Endothelial cell (in vitro differentiated cells): ENCODE measurements at regions not wholly inside any gene's neighbourhood (a gene's known extent, or its start where the extent isn't known, plus 50 kb on each side); places are given as distances from the start of the nearest gene placed in this dataset.

Experiments used
- DNase-seq: peaks from one replicate; pipeline ENCODE4 v3.0.0; 2021; ENCODE audit warnings: low spot score
- H3K27ac Mint-ChIP-seq: one replicate; pipeline ENCODE4 v1.8.0; 2021; ENCODE audit warnings: mixed read lengths, inconsistent platforms; ENCODE audit not compliant: unreplicated experiment
- H3K27me3 Mint-ChIP-seq: one replicate; pipeline ENCODE4 v1.8.0; 2021; ENCODE audit warnings: mild to moderate bottlenecking, moderate library complexity, mixed read lengths, inconsistent platforms; ENCODE audit not compliant: unreplicated experiment
- H3K36me3 Mint-ChIP-seq: one replicate; pipeline ENCODE4 v1.8.0; 2021; ENCODE audit warnings: mild to moderate bottlenecking, low read depth, mixed read lengths, inconsistent platforms; ENCODE audit not compliant: unreplicated experiment
- H3K4me1 Mint-ChIP-seq: one replicate; pipeline ENCODE4 v1.8.0; 2021; ENCODE audit warnings: mild to moderate bottlenecking, mixed read lengths, inconsistent platforms; ENCODE audit not compliant: unreplicated experiment
- H3K4me3 Mint-ChIP-seq: one replicate; pipeline ENCODE4 v1.8.0; 2021; ENCODE audit warnings: mild to moderate bottlenecking, mixed read lengths, inconsistent platforms; ENCODE audit not compliant: unreplicated experiment
- H3K9me3 Mint-ChIP-seq: one replicate; pipeline ENCODE4 v1.8.0; 2021; ENCODE audit warnings: mixed read lengths, inconsistent platforms; ENCODE audit not compliant: unreplicated experiment
- CTCF ChIP-seq: fragments of 200-600 bp; sonication (generic); IDR thresholded peaks from one replicate; pipeline ENCODE4 v1.5.0; 2021; ENCODE audit warnings: antibody characterized with exemption; ENCODE audit not compliant: unreplicated experiment

GRCh38 chr5:112685386-112685785 lies 52.3 kb upstream of the APC start:
- H3K36me3 Mint-ChIP-seq: no peaks in the 10 kb centered on the region
- DNase-seq: no peak
- H3K4me3 Mint-ChIP-seq: no peak overlapping the region
- TF ChIP-seq CTCF: no peak
- H3K27me3 Mint-ChIP-seq: no peaks in the 10 kb centered on the region
- peaks cover 8% of the 10 kb centered on the region for H3K4me1 Mint-ChIP-seq
- no peaks in the 10 kb centered on the region for H3K9me3 Mint-ChIP-seq
- H3K27ac Mint-ChIP-seq: no peak overlapping the region

GRCh38 chr5:112685931-112686330 lies 51.8 kb upstream of the APC start:
- H3K27me3 Mint-ChIP-seq: no peaks in the 10 kb centered on the region
- H3K4me3 Mint-ChIP-seq: no peak overlapping the region
- no peak for TF ChIP-seq CTCF

GRCh38 chr5:112686675-112687074 lies 51.0 kb upstream of the APC start:
- H3K9me3 Mint-ChIP-seq: no peaks in the 10 kb centered on the region
- no peaks in the 10 kb centered on the region for H3K36me3 Mint-ChIP-seq
- H3K27ac Mint-ChIP-seq: no peak overlapping the region
- no peak overlapping the region for H3K4me3 Mint-ChIP-seq
- peaks cover 14% of the 10 kb centered on the region for H3K4me1 Mint-ChIP-seq
- DNase-seq: no peak
- TF ChIP-seq CTCF: no peak
- no peaks in the 10 kb centered on the region for H3K27me3 Mint-ChIP-seq

More at GRCh38 chr5:112685931-112686330, 51.8 kb upstream of the APC start:
- Mint-ChIP-seq H3K4me1 (peaks cover 10% of the 10 kb centered on the region), H3K27ac (no peak overlapping the region), H3K36me3 (no peaks in the 10 kb centered on the region), H3K9me3 (no peaks in the 10 kb centered on the region)
- no peak for DNase-seq

- Mint-ChIP-seq H3K36me3 (no peaks in the 10 kb centered on the region), H3K4me1 (peaks cover 14% of the 10 kb centered on the region)
Observed at GRCh38 chr5:112687306-112687705, 50.4 kb upstream of the APC start.

More at GRCh38 chr5:112687306-112687705, 50.4 kb upstream of the APC start:
- H3K27ac Mint-ChIP-seq: no peak overlapping the region
- DNase-seq: no peak
- H3K4me3 Mint-ChIP-seq: no peak overlapping the region
- no peak for TF ChIP-seq CTCF
- no peaks in the 10 kb centered on the region for H3K27me3 Mint-ChIP-seq
- no peaks in the 10 kb centered on the region for H3K9me3 Mint-ChIP-seq
